GM21447 (cell line): ENCODE measurements at regions not wholly inside any gene's neighbourhood (a gene's known extent, or its start where the extent isn't known, plus 50 kb on each side); places are given as distances from the start of the nearest gene placed in this dataset.

ENCODE experiments used
- ATAC-seq: cut with Tn5 transposase; IDR thresholded peaks from one replicate; pipeline ENCODE4 v1.9.1; 2021; ENCODE audit not compliant: unreplicated experiment

GRCh38 chr1:172883387-172883791, 167.4 kb downstream of the TNFSF18 start:
- ATAC-seq = no peak

GRCh38 chr1:172883844-172884243, 166.9 kb downstream of the TNFSF18 start:
- ATAC-seq = no peak

- ATAC-seq = no peak
These were observed 165.3 kb downstream of the TNFSF18 start for GRCh38 chr1:172885411-172885810.

GRCh38 chr1:172885971-172886370, 164.8 kb downstream of the TNFSF18 start:
- ATAC-seq = no peak

GRCh38 chr1:172887162-172887561, 163.6 kb downstream of the TNFSF18 start:
- no peak for ATAC-seq

- no peak for ATAC-seq
These were observed 157.4 kb downstream of the TNFSF18 start for GRCh38 chr1:172893146-172893841.

- no peak for ATAC-seq
These were observed 156.2 kb downstream of the TNFSF18 start for GRCh38 chr1:172894349-172895049.

GRCh38 chr1:172895050-172895460, 155.7 kb downstream of the TNFSF18 start:
- no peak for ATAC-seq

GRCh38 chr1:172895761-172896160, 155.0 kb downstream of the TNFSF18 start:
- no peak for ATAC-seq

GRCh38 chr1:172897738-172898137, 153.0 kb downstream of the TNFSF18 start:
- ATAC-seq = no peak

- ATAC-seq = no peak
These were observed 151.9 kb downstream of the TNFSF18 start for GRCh38 chr1:172898866-172899265.

GRCh38 chr1:172900376-172900997, 150.3 kb downstream of the TNFSF18 start:
- ATAC-seq = no peak

- ATAC-seq = no peak
These were observed 148.5 kb downstream of the TNFSF18 start for GRCh38 chr1:172902200-172902599.

GRCh38 chr1:172902861-172903381, 147.8 kb downstream of the TNFSF18 start:
- ATAC-seq = no peak

- ATAC-seq = no peak
These were observed 147.0 kb downstream of the TNFSF18 start for GRCh38 chr1:172903581-172904220.

GRCh38 chr1:172905452-172905851, 145.3 kb downstream of the TNFSF18 start:
- no peak for ATAC-seq

GRCh38 chr1:172906778-172907592, 143.8 kb downstream of the TNFSF18 start:
- no peak for ATAC-seq

GRCh38 chr1:172907834-172908326, 142.9 kb downstream of the TNFSF18 start:
- ATAC-seq = no peak

- no peak for ATAC-seq
These were observed 141.0 kb downstream of the TNFSF18 start for GRCh38 chr1:172909606-172910326.
